Thyroid gland (tissue), 4 donors: ENCODE measurements at regions not wholly inside any gene's neighbourhood (a gene's known extent, or its start where the extent isn't known, plus 50 kb on each side); places are given as distances from the start of the nearest gene placed in this dataset.

ENCODE experiments used
- DNase-seq, 2 donors: peaks; one replicate each; pipeline ENCODE4 v3.0.0-alpha.2; 2019
- H3K27ac ChIP-seq, 3 donors: fragments of 200-600 bp; sonication (generic); 1 replicate in 2 of 3; 2 replicates in 1 of 3; pipeline ENCODE4 v1.5.1; 2016 to 2019; ENCODE audit warnings: mild to moderate bottlenecking in 1 of 3, moderate library complexity in 1 of 3
- H3K27me3 ChIP-seq: fragments of 200-600 bp; sonication (generic); one replicate; pipeline ENCODE4 v1.5.1; 2019
- H3K36me3 ChIP-seq, 2 donors: fragments of 200-600 bp; sonication (generic); one replicate each; pipeline ENCODE4 v1.5.1; 2016 to 2019
- H3K4me1 ChIP-seq, 2 donors: fragments of 200-600 bp; sonication (generic); one replicate each; pipeline ENCODE4 v1.5.1; 2017 to 2019
- H3K4me3 ChIP-seq, 3 donors: fragments of 200-600 bp; sonication (generic); replicated peaks in 1 of 3; 1 replicate in 2 of 3; 2 replicates in 1 of 3; pipeline ENCODE4 v1.5.1; 2016; ENCODE audit warnings: mild to moderate bottlenecking in 1 of 3
- H3K9me3 ChIP-seq: fragments of 200-600 bp; sonication (generic); one replicate; pipeline ENCODE4 v1.5.1; 2017
- POLR2A ChIP-seq, 2 donors: fragments of 450-650 bp; IDR thresholded peaks; one replicate each; pipeline ENCODE4 v1.6.1; 2017; ENCODE audit warnings: antibody characterized with exemption in 2 of 2, mild to moderate bottlenecking in 2 of 2, moderate library complexity in 1 of 2
- WGBS, 2 donors: methylation state at CpG; one replicate each; pipeline ENCODE4 v1.1.5; 2017; 5-methylcytosine and 5-hydroxymethylcytosine counted together
- intact Hi-C: fragments of 100-400 bp; cut with DNase I; formaldehyde crosslinking; loops from one replicate; pipeline ENCODE4 v1.15.1; 2023
- TF ChIP-seq, protein P1 (sequence below), 6 experiments: fragments of 200-600 bp in 3 of 6; fragments of 450-650 bp in 3 of 6; sonication (generic) in 3 of 6; IDR thresholded peaks; one replicate each; pipeline ENCODE4 v1.5.1; 2016 to 2019; ENCODE audit warnings: antibody characterized with exemption in 6 of 6, mild to moderate bottlenecking in 2 of 6, inconsistent platforms in 1 of 6, moderate library complexity in 1 of 6

DNA sequence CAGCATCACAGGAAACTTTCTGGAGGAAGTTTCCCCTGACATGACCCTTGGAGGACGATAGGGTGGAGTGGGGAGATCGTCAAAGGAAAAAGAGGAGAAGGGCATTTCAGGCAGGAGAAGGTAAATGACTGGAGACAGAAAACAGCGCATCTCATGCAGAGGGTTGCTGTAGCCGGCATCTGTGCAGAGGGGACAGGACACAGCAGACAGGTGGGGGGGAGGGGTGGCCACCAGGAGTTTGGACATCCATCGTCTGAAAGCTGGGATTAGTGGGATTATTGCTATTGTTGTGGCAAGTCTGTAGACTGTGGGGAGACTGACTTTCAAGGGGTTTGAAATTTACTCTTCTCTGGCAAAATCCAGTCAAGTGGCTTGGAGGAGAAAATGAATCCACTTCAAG is 463.9 kb downstream of the OMA1 start:
- no peak for TF ChIP-seq POLR2A (IDR thresholded peaks at IDR 0.05)
- TF ChIP-seq, protein P1, sequence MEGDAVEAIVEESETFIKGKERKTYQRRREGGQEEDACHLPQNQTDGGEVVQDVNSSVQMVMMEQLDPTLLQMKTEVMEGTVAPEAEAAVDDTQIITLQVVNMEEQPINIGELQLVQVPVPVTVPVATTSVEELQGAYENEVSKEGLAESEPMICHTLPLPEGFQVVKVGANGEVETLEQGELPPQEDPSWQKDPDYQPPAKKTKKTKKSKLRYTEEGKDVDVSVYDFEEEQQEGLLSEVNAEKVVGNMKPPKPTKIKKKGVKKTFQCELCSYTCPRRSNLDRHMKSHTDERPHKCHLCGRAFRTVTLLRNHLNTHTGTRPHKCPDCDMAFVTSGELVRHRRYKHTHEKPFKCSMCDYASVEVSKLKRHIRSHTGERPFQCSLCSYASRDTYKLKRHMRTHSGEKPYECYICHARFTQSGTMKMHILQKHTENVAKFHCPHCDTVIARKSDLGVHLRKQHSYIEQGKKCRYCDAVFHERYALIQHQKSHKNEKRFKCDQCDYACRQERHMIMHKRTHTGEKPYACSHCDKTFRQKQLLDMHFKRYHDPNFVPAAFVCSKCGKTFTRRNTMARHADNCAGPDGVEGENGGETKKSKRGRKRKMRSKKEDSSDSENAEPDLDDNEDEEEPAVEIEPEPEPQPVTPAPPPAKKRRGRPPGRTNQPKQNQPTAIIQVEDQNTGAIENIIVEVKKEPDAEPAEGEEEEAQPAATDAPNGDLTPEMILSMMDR (IDR thresholded peaks at IDR 0.05) = no peak
- intact Hi-C loops = no loop called here
- DNase-seq = no peak
- no peaks in the 10 kb centered on the region for H3K36me3 ChIP-seq
- no peaks in the 10 kb centered on the region for H3K9me3 ChIP-seq
- H3K4me3 ChIP-seq = no peak overlapping the region
- no peaks in the 10 kb centered on the region for H3K4me1 ChIP-seq
- no peaks in the 10 kb centered on the region for H3K27me3 ChIP-seq
- 44 to 53% methylated on average over 5 of the region's 5 CpGs for WGBS, 2 donors
- no peak overlapping the region for H3K27ac ChIP-seq

DNA sequence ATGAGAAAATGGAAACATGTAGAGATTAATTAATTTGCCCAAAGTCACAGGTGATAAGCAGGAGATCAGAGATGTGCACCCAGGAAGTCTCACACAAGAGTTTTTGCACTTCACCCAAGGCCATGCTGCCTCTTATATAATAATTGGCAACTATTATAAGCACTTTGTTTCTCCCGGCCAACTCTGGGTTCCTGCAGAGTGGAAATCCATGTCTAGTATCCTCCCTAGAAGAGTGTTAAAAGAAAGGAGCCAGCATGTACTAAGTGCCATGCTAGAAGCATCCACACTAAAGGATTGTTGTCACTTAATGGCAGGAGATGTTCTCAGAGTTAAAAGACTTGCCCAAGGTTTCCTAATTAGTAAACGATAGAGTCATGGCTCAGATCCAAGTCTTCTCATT is 470.3 kb downstream of the OMA1 start:
- no peak for DNase-seq
- Histone ChIP-seq H3K4me3 (no peak overlapping the region), H3K4me1 (no peaks in the 10 kb centered on the region), H3K9me3 (no peaks in the 10 kb centered on the region), H3K27me3 (no peaks in the 10 kb centered on the region), H3K27ac (no peak overlapping the region), H3K36me3 (no peaks in the 10 kb centered on the region)
- WGBS, 2 donors = 62 to 71% methylated on average over 2 of the region's 2 CpGs
- TF ChIP-seq, protein P1 (IDR thresholded peaks at IDR 0.05) = no peak
- TF ChIP-seq POLR2A (IDR thresholded peaks at IDR 0.05) = no peak
- intact Hi-C loops = no loop called here

DNA sequence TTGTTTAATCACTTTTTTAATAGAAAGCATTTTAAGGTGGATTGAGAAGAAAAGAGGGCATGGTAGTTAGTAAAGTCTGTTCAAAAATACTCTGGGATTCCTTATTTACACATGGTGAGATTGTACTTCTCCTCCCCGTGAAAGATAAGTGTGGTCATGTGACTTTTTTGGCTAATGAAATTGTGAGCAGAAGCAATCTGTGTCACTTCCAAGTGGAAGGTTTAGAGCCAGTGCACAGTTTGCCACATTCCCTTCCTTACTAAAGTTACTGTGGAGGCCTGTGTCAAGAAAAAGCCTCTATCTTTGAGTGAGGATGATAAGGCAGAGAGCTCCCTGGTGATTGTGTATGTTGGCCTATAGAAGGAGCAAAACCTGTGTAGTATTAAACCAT is 471.3 kb downstream of the OMA1 start:
- DNase-seq = no peak
- Histone ChIP-seq H3K4me1 (no peaks in the 10 kb centered on the region), H3K27ac (no peak overlapping the region), H3K9me3 (no peaks in the 10 kb centered on the region), H3K36me3 (no peaks in the 10 kb centered on the region), H3K4me3 (no peak overlapping the region), H3K27me3 (no peaks in the 10 kb centered on the region)
- intact Hi-C loops = no loop called here
- TF ChIP-seq POLR2A (IDR thresholded peaks at IDR 0.05) = no peak
- TF ChIP-seq, protein P1 (IDR thresholded peaks at IDR 0.05) = no peak
- WGBS, 2 donors = 3 to 12% methylated on average over 1 of the region's 1 CpG

DNA sequence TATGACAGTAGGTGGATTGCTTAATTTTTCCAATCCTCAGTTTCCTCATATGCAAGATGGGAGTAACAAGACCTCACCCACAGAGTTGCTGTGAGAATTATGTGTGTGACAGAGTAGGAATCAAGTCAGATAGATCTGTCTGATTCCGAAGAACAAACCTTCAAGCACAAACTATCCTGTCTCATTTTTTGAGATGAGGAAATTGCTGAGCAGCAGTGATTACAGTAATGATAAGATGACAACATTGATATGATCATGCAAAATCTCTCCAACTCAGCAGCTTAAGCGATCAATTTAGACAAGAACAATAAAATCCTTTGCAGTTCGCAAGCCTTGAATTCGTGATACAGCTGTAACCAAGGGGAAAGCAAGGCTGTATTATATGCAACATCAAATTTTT is 474.1 kb downstream of the OMA1 start:
- WGBS, 2 donors = 93 to 94% methylated on average over 4 of the region's 4 CpGs
- H3K27ac ChIP-seq = no peak overlapping the region
- DNase-seq = no peak
- TF ChIP-seq, protein P1 (IDR thresholded peaks at IDR 0.05) = no peak
- no peak for TF ChIP-seq POLR2A (IDR thresholded peaks at IDR 0.05)
- no peaks in the 10 kb centered on the region for H3K4me1 ChIP-seq
- no peak overlapping the region for H3K4me3 ChIP-seq
- no peaks in the 10 kb centered on the region for H3K27me3 ChIP-seq
- H3K9me3 ChIP-seq = no peaks in the 10 kb centered on the region
- H3K36me3 ChIP-seq = no peaks in the 10 kb centered on the region
- intact Hi-C loops = no loop called here

DNA sequence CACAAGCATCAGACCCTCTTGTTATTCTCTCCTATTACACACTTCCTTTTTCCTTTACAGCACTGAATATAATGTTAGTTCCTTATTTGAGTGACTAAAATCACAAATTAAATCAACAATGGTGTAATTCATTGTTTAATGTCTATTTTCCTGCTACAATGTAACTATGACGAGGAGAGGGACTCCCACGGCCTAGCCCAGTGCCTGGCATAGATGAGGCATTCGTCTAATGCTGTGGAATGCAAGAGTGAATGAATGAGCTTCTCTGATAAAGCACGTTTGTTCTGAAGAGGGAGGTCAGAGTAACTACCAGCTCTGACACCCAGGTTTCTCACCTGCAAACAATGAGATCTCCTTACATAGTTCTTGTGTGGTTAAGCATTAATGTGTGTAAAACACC is 479.4 kb downstream of the OMA1 start:
- no peak overlapping the region for H3K4me3 ChIP-seq
- intact Hi-C loops = no loop called here
- H3K27ac ChIP-seq = no peak overlapping the region
- no peaks in the 10 kb centered on the region for H3K36me3 ChIP-seq
- WGBS, 2 donors = 60 to 65% methylated on average over 4 of the region's 4 CpGs
- H3K9me3 ChIP-seq = no peaks in the 10 kb centered on the region
- no peaks in the 10 kb centered on the region for H3K27me3 ChIP-seq
- TF ChIP-seq POLR2A (IDR thresholded peaks at IDR 0.05) = no peak
- TF ChIP-seq, protein P1 (IDR thresholded peaks at IDR 0.05) = no peak
- no peak for DNase-seq
- no peaks in the 10 kb centered on the region for H3K4me1 ChIP-seq
